T1000 (cell line): ENCODE measurements at regions not wholly inside any gene's neighbourhood (a gene's known extent, or its start where the extent isn't known, plus 50 kb on each side); places are given as distances from the start of the nearest gene placed in this dataset.

Source experiments
- DNase-seq: peaks from one replicate; lab custom pipeline; 2025; ENCODE audit warnings: mixed read lengths; lab: John Stamatoyannopoulos, UW

DNA sequence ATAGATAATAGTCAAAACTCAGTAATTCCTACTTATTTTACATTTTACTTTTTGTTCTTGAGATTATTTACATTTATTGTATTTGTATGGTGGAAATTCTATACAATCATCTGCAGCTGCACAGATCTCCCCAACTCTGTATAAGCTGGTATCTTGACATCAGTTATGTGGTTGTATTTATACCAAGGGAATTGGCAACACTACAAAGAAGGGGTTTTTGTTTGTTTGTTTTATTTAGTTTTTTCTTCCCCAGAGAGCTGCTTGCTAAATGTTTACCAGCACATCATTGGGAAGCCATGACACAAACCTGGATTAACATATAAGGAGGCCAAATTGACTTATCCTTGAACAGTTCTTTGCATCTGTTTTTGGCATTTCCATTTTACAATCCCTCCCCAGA, 389.2 kb upstream of the KCNMB2 start:
- DNase-seq = no peak

DNA sequence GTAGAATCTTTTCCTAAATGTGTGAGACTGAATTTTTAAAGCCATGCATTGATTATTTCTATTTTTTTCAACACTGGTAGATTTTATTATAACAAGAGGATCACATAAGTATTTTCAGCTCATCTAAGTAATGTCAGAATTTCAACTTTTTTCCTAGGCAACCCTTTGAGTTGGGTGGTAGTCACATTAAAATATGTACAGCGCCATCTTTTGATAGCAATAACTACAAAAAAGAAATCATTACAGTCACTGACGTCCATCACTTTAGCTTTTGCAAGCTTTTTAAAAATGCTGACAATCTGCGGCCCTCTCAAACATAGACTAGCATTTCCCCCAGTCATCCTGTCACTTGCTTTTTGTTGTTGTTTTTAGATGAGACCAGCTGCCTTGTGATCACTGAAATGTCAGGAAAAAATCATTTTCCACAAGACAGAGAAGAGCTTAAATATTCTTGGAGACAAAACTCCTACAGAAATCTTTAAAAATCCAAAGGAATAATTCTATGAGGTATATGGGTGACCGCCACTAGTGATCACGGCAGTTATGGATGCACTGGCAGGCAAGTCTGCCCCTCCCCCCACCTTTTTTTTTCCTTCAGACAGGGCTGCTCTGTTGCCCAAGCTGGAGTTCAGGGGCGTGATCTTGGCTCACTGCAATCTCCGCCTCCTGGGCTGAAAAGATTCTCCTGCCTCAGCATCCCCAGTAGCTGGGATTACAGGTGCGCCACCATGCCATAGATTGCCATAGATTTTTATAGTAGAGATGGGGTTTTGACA, 384.0 kb upstream of the KCNMB2 start:
- DNase-seq = no peak

DNA sequence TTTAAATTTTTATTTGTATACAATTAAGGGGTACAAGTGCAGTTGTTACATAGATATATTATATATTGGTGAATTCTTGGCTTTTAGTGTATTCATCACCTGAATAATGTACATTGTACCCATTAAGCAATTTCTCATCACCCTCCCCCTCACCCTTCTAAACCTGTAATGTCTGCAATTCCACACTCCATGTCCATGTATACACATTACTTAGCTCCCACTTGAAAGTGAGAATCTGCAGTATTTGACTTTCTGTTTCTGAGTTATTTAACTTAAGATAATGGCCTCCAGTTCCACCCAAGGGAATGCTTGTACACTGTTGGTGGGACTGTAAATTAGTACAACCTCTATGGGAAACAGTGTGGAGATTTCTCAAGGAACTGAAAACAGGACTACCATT, 383.2 kb upstream of the KCNMB2 start:
- DNase-seq = no peak

DNA sequence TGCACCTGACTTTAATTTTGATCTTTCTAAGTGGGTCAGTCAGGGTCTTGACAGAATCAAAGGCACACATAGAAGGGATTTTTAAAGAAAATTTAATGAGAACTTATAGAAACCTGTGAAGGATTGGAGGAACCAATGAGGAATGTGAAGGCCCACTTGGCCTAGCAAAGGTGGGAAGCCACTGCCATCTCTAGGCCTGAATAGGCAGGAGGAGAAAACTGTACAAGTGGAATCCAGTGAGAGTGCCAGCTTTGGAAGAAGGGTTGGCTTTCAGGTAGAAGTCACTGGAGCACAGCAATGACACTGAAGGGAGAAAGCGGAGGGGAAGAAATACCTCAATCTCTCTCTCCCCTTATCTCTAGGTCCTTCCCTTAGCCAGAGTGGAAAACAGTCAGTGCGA, 380.7 kb upstream of the KCNMB2 start:
- DNase-seq = no peak

DNA sequence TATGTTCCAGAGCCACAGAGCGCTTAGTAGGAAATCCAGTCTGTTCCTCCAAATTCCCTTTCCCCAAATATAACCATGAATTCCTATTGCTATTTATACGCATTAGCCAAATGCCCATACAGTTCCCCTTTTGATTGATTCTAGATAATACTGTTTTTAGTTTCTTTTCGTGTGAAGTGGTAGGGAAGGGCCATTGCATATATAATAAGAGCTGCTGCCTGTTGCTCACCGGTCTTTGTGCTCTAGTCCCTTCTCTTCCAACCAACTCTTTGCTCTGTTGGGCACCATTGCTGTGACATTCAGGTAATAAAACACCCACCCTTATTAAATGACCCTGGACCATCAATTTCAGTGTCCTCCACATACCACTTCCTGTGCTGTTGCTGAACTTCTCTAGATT, 379.9 kb upstream of the KCNMB2 start:
- DNase-seq = no peak

DNA sequence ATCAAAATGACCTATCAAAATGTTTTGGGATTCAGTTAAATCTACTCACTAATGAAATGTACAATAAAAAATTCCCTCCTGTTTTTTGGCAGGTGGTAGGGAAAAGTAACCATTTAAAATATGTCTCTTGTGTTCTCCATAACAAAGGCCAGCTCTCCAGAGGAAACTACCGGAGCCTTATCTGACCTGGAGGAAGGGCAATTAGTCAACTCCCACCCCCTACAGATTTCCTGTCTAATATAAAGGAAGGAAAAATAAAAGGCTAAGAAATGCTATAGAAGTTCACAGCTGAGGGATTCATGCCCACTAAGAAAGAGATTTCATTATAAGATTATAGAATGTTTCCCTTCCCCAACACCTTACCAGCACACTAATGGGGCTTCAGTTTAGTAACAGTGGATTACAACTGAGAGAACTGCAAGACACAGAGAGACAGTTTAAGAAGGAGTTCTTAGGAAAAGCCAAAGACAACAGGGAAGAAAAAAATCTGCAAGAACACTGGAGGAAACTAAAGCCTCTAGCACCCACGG, 376.5 kb upstream of the KCNMB2 start:
- DNase-seq = no peak

DNA sequence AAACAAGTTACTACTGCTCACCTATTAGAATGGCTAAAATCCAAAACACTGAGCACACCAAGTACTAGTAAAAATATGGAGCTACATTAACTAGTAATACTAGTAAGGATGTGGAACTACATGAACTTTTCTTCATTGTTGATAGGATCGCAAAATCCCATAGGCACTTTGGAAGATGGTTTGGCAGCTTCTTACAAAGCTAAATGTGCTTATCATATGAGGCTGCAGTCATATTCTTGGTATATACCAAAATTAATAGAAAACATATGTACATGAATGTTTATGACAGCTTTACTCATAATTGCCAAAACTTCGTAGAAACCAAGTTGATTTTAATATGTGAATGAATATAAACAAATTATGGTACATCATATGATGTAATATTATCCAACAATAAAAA, 366.8 kb upstream of the KCNMB2 start:
- no peak for DNase-seq

DNA sequence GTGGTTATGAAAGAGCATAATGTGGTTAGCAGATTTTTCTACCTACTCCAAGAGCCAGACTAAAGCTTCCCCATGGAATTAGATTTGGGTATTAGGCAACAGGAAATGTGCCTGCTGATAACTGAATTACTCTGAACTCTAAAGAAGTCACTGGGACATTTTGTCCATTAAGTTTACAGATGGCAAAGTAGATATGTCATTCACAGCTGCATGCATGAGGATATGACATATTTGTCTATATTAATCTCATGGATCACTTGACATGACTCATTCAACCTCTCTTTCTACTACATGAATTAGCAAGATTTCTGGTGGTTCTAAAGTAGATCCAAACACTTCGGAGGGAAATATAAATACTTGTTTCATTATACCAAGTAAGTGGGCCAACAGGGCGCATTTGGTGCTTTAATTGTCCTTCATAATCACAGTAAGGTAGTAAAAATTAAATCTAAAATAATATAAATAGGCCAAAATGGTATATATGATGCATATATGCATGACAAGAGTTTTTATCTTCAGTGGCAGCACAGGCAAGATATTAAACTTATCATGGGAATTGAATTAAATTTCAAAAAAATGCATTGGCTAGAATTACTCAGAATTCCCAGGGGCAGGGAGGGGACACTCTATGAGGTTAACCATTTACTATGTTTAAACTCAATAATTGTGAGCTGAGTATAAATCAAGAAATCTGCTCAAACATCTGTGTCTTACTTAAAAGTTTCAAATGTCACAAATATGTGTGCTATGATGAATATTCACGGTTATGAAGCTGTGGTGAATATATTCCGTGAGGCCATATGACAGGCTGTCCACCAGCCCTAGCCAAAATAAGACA, 365.3 kb upstream of the KCNMB2 start:
- no peak for DNase-seq

DNA sequence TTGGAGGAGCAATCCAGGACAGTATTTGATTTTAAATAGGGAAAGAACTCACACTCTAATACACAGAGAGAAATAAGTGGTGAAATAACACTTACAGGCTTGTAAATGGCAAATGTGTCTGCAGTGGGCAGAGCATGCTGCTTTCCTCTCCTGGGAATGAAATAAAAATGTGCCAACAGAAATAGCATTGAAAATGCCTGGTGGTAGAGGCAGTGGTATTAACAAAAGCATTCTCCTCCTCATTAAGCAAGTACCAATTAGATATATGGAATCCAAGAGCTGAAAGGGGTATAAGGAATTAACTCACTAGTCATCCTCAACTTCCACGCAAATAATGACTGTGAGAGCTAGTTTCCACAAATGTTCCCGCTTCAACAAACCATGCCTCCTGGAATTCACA, 364.1 kb upstream of the KCNMB2 start:
- DNase-seq = no peak

DNA sequence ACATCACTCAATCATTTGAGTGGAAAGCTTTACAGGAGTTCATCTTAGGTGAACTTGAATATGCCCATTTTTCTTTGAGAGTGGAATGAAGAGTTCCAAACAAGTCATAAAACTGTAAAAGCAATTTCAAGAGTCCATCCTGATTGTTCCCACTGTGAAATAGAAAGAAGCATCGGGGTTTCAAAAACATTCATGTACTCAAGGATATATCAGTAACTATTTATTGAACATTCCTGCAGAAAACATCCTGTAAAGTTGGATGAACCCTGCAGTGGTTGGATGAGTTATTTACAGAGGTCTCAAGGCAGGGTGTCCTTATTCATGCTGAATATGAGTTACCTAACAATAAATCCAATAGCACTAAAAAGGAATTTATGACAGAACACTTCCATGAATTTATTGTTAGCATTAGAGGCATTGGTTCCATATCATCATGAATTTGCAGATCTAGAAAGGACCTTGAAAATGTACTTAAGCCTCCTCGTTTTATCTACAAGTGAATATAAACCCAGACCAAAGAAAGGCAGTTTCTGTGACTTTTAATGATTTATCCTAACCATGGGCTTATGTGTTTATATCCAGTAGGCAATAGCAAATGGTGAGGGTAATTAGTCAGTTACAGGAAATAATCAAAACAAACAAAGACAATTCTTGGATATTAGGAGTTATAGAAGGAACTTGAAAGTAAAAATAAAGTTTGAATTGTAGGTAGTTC, 361.9 kb upstream of the KCNMB2 start:
- no peak for DNase-seq

DNA sequence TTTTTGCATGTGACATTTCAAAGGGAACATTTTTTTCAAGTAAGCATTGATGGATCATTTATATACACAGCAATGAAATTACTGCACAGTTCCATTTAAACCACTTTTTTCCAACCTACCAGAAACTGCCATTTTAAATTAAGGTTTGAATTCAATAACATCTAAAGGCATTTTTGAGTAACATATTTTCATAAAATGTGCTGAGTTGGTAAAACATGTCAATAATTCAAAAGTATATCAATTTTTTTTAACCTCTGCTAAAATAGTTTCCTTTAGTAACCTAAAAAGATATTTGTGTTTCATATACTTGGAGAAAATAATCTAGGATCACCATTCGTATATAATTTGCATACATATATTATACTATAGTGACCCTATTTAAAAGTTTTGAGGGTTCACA, 355.1 kb upstream of the KCNMB2 start:
- no peak for DNase-seq

DNA sequence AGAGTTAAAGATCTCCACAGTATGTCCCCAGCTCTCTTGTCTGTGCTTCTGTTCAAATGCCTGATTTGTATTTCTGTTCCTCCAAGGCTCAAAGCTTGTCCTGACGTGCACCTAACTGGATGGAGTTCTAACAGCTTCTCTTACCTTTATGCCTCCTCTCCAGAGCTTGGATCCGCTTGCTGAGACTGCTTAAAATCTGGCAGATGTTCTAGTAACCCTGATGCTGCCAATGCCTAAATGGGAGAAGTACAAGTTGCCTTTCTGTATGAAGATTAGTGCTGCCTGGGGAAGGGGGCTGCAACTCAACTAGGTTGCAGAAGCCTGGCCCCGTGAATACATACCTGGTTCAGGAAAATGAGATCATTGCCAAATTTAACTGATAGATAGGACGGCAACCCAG, 354.5 kb upstream of the KCNMB2 start:
- no peak for DNase-seq

DNA sequence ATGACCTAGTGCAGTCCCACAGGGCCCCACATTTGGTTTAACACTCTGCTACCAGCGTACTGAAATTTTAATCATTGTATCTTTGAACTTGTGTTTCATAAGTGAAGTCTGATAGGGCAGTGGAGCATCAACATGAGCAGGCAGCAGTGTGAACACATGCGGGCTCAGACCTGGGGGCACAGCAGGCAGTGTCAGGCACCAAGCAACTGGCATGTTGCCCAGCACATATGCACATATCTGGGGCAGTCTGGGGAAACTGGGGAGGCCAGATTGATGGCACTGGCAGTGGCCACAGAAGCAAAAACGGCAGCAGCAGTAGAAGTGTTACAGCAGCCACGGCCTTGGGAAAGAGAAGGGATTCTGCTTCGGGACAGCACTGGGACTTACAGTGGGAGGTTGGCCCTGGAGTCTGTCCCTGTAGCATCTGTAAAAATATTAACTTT, 353.9 kb upstream of the KCNMB2 start:
- no peak for DNase-seq

DNA sequence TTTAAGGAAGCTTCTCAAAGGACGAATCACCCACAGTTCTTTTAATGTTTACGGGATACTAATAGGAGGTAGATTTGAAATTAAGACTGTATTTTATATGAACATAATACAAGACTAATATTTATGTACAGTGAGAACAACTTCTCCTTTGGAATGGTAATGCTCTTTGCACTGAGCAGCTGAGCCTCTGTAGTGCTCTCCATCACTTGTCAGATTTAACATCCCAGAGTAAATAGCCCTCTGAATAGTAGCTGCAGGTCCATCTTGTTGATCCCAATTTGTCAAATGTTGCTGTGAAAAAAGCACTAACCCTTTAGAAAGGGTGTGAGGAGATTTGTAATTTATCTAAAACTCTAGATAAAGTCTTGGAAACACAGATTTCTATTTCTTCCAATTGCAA, 351.4 kb upstream of the KCNMB2 start:
- no peak for DNase-seq

DNA sequence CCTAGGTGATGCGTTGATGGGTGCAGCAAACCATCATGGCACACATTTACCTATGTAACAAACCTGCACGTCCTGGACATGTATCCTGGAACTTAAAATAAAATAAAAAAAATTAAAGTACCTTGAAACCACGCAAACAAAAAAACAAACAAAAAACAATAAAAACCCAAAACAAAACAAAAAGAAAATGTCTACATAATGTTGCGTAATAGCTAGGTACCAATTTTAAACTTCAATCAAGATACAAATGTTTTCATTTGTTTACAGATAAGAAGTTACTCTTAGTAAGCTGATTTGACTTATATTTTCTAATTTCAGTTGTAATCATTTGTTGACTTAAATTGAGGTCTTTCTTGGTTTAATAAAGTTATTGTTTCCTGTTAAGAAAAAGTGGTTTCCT, 349.6 kb upstream of the KCNMB2 start:
- no peak for DNase-seq

DNA sequence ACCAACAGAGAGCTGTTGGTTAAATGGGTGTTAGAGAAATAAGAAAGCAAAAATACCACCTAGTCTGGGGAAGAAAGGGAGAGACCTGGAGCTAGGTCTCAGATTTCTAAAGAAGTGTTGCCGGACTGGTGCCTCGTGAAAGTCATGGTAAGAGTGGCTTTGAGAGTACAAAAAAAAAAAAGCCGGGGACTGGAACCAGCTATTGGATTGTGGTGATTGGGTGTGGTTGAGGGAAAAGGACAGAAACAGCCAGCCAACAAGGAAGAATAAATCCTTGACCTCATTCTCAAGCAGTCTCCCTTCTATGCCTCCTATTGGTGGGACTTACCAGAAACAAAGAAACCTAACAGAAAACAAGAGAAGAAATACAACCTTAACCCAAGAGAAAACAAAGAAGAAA, 346.4 kb upstream of the KCNMB2 start:
- DNase-seq = no peak

DNA sequence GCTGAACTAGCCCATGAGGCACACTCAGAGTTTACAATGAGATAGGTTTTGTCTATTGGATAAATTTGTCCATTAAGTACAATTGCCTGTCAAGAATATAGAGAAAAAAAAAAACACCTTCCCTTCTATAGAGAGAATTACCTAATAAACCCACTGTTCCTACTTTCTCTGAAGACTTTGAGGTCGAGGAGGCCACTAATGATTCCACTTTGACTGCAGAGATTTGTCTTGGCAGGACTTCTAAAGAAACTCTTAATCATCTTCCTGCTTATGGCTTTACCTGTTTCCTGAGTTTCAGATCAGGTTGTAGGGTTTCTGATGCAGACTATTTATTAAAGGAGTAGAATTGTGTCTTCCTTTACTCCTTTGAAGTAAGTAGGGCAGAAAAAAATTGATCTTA, 342.4 kb upstream of the KCNMB2 start:
- DNase-seq = no peak

DNA sequence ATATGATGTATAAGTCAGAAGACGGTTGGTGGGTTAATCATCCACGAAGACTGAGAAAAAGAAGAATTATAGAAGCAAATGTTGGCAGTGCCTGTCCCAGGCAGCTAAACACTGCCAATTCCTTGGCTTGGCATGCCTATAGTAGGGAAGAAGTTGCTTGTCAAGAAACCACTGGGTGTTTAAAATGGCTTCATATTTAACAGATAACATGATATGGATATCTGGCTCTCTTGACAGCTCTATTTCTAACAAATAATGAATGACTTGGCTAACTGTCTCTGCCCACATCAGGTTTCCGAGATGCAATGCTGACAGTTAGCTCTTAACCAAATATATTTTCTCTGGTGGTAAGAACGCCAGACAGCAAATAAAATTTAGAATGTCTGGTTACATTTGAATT, 341.7 kb upstream of the KCNMB2 start:
- DNase-seq = no peak

DNA sequence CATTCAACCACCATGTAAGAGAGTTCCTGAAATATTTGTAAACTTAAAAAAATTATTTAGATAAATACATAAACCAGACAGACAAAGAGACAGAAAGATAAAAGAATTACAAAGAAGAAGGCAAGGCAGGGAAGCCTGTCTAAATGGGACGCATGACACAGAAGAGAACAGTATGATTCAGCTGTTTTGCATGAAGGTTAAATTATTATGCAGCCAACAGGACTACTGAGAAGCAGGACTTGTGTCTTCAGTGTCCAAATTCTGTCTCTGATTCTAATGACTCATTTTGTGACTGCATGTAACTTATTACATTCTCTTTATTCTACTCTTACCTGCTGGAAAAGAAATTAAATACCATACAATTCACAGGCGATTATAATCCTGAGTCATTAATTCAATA, 340.4 kb upstream of the KCNMB2 start:
- DNase-seq = no peak

DNA sequence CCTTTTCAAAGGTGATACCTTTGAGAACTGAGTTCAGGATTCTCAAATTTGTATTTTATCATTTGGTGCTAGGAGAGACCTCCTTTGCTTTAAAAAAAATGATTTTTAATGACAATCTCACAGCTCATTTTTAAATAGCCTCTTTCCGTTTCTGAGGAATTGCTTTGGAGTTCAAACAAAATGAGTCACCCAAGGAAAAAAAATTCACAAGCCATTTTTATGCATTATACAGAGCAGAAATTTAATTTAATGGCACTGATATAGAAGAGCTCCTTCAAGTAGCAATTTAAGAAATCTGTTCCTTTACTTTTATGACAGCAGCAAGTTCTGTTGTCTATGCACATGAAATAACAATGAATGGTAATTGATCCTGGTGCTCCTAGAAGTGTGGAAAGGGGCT, 337.9 kb upstream of the KCNMB2 start:
- no peak for DNase-seq

DNA sequence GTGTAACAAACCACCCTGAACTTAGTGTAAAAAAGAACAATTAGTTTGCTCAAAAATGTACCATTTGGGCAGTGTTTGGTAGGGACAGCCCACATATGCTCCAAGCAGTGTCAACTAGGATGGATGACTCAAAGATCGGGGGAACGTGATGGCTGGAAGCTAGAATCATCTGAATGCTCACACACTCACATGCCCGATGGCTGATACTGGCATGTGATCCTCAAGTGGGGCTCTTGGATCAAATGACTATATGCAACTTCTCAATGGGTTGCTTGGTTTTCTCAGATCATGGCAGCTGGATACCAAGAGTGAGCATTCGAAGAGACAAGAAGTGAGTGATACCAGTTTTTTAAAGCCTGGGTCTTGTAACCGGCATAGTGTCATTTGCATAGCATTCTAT, 335.9 kb upstream of the KCNMB2 start:
- DNase-seq = no peak

DNA sequence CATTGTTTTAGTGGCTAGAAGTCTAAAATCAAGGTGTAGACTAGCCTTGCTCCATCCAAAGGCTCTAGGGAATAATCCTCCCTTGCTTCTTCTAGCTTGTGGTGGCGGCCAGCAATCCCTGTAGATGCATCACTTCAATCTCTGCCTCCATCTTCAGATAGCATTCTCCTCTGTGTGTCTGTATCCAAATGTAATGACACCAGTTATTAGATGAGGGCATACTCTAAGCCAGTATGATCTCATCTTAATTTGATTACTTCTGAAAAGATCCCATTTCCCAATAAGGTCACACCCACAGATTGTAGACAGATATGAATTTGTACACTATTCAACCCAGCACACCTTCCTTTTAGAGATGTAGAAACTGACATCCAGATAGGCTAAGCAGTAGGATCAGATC, 334.5 kb upstream of the KCNMB2 start:
- no peak for DNase-seq

DNA sequence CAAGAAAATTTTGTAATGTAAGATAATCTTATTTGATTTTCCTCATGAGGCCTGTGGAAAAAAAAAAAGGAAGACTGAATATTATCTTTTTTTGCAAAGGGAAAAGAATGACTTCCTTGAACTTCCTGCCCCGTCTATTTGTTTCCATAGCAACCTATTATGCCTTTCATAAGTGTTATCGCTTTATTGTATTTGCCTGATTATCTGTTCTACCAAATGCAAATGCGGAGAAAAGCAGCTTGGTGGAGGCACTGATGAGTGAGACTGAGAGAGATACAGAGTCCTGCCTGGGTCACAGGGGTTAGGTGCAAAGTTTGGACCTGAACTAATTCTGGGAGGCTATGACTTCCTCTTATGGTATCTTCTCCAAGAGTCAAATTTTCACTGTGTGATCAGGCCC, 334.0 kb upstream of the KCNMB2 start:
- DNase-seq = no peak
